Smooth muscle cell of the brain vasculature (primary cell): ENCODE measurements at regions not wholly inside any gene's neighbourhood (a gene's known extent, or its start where the extent isn't known, plus 50 kb on each side); places are given as distances from the start of the nearest gene placed in this dataset.
"Not testable (repeated sequence)": the region's sequence is repeated elsewhere in the genome, so short reads cannot be mapped to it uniquely, and the experiment has no call there.

Experiments
- DNase-seq: peaks from one replicate; pipeline ENCODE4 v3.0.0-alpha.2; 2012; ENCODE audit warnings: low read depth, low spot score

DNA sequence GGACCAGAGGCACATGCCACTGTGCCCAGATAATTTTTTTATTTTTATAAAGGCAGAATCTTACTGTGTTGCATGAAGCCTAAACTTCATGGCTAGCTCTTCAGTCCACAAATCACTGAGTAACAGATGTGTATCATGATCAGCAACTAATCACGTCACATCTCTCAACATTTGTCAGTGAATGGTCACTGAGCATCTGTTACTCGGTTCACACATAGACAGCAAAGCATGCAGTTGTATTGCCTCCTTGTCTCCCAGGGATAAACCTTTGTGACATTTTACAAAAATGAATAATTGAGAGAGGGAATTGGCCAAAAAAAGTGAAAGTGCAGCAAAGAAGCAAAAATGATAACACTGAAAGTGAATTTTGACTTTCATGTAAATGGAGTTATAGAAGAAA, 85.9 kb upstream of the BTG1 start:
- DNase-seq = not testable (repeated sequence)

DNA sequence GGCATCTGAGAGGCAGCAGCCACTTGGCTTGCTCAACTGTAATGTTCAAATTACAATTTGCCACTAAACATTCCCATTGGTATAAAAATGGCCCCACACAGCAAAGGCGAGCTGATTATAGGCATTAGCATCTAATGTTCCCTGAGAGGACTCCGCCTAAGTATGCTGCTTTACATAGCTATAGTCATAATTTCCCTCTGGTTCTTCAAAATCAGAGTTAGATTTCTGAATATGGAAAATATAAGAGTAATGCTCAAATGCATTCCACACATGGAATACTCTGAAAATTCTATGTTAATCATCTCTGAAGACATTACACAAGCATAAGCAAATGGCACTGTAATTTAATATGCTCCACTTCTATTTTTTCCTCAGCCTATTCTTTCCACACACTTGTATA, 83.7 kb upstream of the BTG1 start:
- DNase-seq = no peak

DNA sequence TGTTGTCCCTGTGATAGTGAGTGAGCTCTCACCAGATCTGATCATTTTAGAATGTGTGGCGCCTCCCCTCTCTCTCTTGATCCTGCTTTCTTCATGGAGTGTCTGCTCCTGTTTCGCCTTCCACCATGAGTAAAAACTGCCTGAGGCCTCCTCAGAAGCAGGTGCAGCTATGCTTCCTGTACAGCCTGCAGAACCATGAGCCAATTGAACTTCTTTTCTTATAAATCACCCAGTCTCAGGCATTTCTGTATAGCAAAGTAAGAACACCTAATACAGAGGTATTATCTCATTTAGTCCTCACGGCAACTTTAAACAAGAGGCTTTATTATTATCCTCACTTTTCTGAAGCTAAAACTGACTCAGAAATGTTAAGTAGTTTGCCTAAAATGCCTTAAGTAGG, 81.3 kb upstream of the BTG1 start:
- DNase-seq = no peak

DNA sequence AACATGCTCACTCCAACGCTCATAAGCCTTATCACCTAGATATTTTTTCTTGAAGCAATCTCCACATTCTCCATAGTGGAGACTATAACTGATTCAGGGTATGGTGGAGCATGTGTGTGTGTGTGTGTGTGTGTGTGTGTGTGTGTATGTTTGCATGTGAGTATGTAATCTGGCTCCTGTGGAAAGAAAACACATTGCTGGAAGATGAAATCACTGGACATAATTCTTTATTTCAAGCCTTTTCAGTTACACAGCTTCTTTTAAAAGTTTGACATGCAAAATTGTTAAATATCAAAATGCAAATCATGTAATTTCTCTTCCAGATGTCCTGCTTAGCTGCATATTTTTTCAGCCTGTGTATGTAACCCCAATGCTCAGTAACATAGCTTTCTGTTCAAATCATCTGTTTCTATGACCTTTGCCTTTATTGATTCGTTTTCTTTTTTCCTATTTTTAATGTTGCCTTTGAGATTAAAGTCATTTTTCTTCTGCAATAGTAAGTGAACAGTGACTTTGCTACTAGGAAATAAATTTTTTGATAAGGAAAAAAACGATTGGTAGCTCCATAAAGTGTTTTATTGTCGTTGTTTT, 80.5 kb upstream of the BTG1 start:
- DNase-seq = no peak

DNA sequence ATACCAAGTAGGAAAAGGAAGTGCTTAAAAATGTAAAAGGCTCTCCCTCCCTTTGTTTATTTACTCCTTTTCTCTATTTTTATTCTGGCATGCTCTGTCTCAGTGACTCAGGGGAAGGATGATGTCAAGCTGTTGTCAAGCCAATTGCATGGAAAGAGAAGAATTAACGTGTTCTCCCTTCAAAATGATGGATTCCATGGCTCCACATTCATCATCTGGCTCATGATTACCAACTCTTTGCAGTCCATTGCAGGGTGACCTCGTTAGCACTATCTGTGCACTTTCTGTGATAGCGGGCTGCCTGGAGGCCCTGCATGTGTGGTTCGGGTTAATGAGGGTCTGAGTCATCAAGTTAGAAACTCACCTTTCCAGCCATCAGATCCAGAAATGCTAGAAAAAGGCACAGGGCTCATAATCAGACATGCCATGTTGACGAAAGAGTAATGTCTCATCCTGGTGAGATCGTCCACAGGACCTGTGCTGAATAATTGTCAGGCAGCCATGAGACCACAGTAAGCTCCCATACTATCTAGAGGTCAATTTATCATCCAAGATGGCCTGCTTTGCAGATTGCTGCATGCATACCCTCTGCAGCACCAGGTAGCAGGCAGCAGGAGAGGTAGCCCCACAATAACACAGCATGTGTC, 79.2 kb upstream of the BTG1 start:
- no peak for DNase-seq

DNA sequence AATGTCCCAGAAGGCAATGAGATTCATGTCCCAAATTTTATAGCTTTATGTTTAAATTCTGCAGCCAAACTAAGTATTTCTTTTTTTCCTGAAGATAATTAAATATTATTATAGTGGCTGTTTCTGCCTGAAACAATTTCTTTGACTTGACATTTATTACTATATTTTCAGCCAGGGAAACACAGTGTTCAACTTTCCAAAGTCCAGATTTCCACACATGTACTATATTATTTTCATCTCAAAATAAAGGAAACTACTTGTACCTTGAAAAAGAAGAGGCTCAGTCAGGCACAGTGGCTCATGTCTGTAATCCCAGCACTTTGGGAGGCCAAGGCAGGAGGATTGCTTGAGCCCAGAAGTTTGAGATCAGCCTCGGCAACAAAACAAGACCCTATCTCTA, 77.8 kb upstream of the BTG1 start:
- no peak for DNase-seq

DNA sequence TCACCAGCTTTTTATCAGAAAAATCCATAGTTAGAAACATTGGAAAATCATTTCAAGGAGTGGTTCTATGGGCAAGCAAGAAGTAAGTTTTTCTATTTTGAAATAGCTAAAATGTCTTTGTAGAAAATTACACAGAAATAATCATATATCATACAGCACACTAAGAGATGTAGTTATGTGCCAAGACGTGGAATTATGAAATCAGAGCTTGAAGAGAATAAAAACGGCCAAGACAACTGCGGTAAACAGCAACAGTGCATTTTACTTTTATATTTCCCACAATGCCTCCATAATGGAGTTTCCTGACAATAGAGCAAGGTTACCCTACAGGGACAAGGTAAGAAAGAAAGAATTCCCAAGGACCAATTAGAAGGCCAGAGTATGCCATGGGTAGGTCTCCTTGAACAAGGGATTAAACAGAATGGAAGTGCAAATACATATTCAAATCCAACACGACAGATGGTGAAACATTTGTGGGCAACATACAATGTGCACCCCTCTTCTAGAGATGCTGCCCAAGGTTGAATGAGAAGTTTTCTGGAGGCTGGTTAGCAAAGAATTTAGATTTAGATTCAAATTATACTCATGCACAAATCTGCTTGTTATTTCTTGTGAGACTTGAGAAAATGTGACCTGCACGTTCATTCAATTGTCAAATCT, 76.1 kb upstream of the BTG1 start:
- no peak for DNase-seq

DNA sequence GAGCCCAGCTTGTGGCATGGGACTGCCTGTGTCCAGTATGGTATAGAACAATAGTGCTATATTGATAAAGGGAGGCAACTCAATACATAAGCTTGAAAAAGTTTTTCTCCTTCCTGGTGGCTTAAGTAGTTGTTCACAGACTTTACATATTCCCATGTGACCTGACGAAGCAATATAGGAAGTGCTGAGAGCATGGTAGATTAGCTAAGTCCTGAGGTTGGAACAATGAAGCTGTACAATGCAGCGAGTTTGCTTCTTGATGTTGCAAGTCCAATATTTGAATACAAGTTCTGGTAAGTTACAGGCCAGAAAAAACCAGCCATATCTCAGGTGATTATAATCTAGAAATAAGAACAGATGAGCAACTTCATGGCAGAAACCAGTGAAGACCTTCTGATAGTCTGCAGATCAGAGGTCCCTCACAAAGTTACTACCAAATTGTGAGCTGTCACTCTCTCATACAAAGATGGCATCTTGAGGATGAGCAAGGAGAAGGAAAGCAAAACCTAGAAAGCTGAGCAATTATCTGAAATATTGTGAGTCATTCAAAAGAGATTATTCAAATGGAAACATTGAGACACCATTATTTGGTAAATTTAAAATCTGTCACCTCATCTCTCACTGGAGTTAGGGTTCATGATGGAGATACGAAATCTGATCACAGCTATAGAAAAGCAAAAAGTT, 72.9 kb upstream of the BTG1 start:
- DNase-seq = no peak

DNA sequence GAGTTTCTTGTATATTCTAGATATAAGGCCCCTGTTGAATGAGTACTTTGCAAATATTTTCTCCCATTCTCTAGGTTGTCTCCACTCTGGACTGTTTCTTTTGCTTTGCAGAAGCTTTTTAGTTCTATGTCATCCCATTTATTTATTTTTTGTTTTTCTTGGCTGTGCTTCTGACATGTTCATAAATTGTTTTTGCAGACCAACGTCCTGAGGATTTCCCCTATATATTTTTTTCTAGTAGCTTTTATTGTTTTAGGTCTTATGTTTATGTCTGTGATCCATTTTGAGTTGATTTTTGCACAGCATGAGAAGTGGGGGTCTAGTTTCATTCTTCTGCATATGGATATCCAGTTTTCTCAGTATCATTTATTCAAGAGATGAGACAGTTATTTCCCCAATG, 70.4 kb upstream of the BTG1 start:
- DNase-seq = no peak

DNA sequence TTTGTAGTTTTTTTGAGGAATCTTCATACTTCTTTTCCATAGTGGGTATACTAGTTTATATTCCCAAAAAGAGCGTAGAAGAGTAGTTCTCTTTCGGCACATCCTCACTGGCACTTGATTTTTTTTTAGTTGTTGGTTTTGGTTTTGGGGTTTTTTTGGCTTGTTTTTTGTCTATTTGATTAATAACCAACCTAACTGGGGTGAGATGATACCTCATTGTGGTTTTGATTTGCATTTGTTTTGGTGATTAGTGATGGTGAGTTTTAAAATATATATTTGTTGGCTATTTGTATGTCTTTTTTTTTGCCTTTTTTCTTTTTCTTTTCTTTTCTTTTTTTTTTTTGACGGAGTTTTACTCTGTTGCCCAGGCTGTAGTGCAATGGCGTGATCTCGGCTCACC, 69.7 kb upstream of the BTG1 start:
- DNase-seq = no peak

DNA sequence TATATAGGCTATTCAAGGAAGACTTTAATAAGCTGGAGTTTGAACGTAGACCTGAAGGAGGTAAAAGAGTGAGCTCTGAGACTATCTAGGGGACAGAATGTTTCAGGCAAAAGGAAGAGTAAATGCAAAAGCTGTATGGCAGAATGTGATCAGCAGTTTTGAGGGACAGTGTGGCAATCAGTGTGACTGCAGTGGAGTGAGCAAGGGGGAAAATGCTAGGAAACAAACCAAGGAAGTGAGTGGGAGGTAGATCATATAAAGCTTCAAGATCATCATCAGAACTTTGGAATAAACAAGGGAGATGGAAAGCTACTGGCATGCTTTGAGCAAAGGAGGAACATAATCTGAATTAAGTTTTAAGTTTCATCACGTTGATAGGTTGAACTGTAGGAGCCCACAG, 67.5 kb upstream of the BTG1 start:
- no peak for DNase-seq

DNA sequence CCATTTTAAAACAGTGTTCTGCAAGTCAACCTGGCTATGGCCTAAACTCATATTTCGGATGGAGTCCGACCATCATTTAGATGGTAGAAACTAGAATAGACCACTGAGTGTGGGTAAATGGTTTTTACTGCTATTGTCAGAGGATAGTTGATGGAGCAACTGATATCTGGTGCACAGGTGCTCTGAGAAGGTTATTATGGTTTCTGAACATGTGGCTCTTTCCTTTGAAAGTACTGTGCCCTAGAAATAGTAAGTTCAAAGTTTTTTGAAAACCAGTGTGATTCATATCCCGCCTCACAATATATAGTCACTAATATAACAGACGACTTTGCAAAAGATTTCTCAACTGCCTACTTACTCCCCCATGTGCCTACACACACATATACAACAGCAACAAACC, 64.4 kb upstream of the BTG1 start:
- no peak for DNase-seq

DNA sequence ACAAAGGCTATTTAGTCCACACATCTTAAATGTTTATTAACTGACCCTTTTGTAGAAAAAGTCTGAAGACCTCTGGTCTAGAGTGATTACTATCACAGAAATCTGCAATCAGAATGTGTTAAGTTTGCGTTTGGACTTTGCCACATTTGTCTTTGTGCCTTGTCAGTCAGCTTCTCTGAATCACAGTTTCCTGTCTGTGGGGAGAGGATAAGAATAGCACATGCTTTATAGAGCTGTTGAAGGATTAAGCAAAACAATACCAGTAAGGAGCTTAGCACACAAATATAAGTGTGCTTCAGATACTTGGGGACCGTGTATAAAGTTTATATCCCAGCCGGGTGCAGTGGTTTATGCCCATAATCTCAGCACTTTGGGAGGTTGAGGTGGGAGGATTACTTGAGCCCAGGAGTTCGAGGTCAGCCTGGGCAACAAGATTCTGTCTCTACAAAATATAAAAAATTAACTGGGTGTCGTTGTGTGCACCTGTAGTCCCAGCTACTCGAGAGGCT, 63.0 kb upstream of the BTG1 start:
- no peak for DNase-seq

DNA sequence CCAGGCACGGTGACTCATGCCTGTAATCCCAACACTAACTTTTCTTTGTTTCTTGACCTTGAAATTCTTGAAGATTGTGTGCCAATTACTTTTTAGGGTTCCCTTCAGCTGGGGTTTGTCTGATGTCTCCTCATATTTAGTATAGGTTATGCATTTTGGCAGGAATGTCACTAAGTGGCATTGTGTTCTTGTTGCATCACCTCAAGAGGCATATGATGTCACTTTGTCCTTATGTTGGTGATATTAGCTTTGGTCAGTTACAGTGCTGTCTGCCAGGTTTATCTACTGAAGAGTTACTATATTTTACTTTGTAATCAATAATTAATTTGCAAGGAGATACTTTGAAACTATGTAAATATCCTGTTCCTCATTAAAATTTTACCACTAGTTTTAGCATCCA, 61.0 kb upstream of the BTG1 start:
- no peak for DNase-seq

DNA sequence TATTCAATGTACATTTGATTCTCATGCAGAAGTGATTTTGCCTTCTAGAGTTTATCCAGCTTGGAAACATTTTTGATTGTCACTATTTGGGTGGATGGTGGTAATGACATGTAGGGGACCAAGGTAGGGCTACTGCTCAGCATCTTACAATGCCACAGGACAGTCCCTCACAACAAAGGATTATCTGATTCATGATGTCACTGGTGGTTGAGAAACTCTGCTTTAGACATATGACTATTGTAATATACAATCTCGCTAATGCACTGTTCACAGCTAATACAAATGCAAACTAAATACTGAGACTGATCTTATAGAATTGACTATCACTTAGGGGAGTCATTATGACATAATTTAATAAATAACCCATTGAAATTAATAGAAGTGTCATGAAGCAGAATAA, 60.4 kb upstream of the BTG1 start:
- no peak for DNase-seq

DNA sequence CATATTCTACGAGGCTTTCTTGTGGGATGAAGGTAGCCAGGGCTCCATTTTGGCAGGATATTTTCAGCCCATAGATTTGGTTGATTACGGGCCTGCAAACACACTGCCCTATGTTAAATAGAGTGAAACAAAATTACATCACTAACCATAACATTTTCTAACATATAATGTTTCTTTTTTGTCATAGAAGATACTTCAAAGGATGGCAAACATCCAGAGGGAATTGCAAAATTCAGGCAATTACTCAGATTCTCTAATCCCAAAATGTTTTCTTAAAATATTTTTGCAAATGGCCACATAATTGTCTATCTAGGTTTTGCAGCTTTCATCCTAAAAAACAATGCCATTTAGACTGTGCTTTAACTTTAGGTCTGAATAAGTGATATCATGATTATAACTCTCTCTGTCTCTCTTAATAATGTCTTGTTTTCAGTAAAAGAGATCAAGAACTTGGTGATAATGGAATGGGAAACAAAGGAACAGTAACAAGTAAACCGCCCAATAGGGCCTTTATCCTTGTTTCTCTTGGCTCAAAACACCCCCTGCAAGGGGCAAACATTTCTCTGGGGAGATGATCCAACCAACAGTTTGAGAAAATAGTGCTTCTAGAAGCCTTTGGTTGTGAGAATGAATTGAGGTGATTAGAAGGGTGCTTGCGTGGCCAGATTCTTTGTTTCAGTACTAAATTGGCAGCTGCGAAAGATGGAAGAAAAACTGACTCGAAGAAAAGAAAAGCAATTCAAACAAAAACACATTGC, 54.4 kb upstream of the BTG1 start:
- no peak for DNase-seq

DNA sequence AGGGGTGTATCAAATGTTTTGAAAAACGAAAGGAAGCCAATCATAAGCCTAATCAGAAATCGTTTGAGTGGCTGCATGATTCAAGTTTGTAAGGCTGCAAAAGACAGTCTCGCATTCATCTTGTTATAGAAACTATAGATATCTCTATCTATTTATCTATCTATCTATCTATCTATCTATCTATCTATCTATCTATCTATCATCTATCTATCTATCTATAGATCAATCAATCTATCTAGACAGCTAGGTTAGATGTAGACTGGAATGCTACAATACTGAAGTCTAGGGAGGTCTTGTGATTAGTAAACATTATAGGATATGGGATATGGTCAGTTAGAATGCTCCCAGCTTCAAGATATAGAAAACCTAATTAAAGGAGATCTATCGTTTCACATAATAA, 52.2 kb upstream of the BTG1 start:
- no peak for DNase-seq

DNA sequence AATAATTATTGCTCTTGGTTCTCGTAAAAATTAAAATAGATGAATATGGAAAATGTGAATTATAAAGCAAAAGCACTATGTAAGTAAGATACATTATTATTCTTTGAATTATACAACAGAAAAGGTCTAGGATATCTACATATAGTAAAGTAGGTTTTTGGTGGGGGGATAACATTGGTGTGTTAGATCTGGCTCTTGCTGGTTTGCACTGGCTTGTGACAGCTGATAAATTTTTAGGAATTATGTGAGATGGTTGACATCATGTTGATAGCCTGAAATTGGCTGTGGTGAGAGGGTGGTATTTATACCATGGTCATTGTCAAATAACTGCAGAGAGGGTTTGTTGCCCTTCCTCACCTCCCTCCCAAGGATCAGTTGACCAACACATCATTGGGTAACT, 50.7 kb upstream of the BTG1 start:
- no peak for DNase-seq
